B cell (primary cell): ENCODE measurements at regions not wholly inside any gene's neighbourhood (a gene's known extent, or its start where the extent isn't known, plus 50 kb on each side); places are given as distances from the start of the nearest gene placed in this dataset.

ENCODE experiments used
- ATAC-seq: fragments of 200-7000 bp; cut with Tn5 transposase; one replicate; pipeline ENCODE4 v1.10.0; 2021; ENCODE audit warnings: low read depth, mild to moderate bottlenecking, moderate number of reproducible peaks, moderate library complexity
- CTCF ChIA-PET: fragments of 350-600 bp; sonication (Branson Sonifier 250); formaldehyde crosslinking; loops from one replicate; lab custom pipeline; 2021; ENCODE audit warnings: antibody characterized with exemption, inconsistent platforms; lab: Charles Lee
- POLR2A ChIA-PET: fragments of 350-600 bp; sonication (Branson Sonifier 250); formaldehyde crosslinking; loops from one replicate; lab custom pipeline; 2021; ENCODE audit warnings: antibody characterized with exemption; lab: Charles Lee
- DNase-seq: peaks from one replicate; pipeline ENCODE4 v3.0.0; 2013
- H2AFZ ChIP-seq: 2 replicates; pipeline ENCODE4 v1.6.1; 2012; ENCODE audit warnings: mild to moderate bottlenecking, low read depth, low read length; ENCODE audit not compliant: insufficient read depth, poor library complexity, severe bottlenecking
- H3K27ac ChIP-seq, 2 donors: 1 replicate in 1 of 2; 2 replicates in 1 of 2; pipeline ENCODE4 v1.5.1; 2012 to 2013; ENCODE audit warnings: low read length in 2 of 2, mild to moderate bottlenecking in 2 of 2, moderate library complexity in 1 of 2
- H3K27me3 ChIP-seq, 4 experiments: fragments of 200-600 bp in 1 of 4; sonication (generic) in 1 of 4; replicated peaks in 1 of 4; 1 replicate in 2 of 4; 2 replicates in 2 of 4; pipeline versions ENCODE4 v1.6.1 to v1.7.0; 2013 to 2016; ENCODE audit warnings: low read length in 3 of 4, mild to moderate bottlenecking in 2 of 4, mixed read lengths in 1 of 4, moderate library complexity in 1 of 4; ENCODE audit not compliant: insufficient read depth in 4 of 4, control insufficient read depth in 3 of 4; ENCODE audit errors: control extremely low read depth in 1 of 4
- H3K36me3 ChIP-seq, 2 experiments: replicated peaks in 1 of 2; 1 replicate in 1 of 2; 2 replicates in 1 of 2; pipeline versions ENCODE4 v1.6.1 to v1.7.1; 2013; ENCODE audit warnings: low read length in 1 of 2; ENCODE audit not compliant: insufficient read depth in 2 of 2, control insufficient read depth in 1 of 2; ENCODE audit errors: control extremely low read depth in 1 of 2, extremely low read depth in 1 of 2
- H3K4me1 ChIP-seq, 2 donors: fragments of 200-600 bp in 1 of 2; sonication (generic) in 1 of 2; 1 replicate in 1 of 2; 2 replicates in 1 of 2; pipeline versions ENCODE4 v1.5.1 to v1.6.1; 2013 to 2017; ENCODE audit warnings: low read length in 2 of 2; ENCODE audit not compliant: control insufficient read depth in 2 of 2, insufficient read depth in 2 of 2
- H3K4me2 ChIP-seq: replicated peaks from 2 replicates; pipeline ENCODE3; 2012; ENCODE audit warnings: mild to moderate bottlenecking, low read depth, low read length; ENCODE audit not compliant: poor library complexity, severe bottlenecking
- H3K4me3 ChIP-seq, 5 experiments: fragments of 200-600 bp in 1 of 5; sonication (generic) in 1 of 5; 1 replicate in 3 of 5; 2 replicates in 2 of 5; pipeline versions ENCODE4 v1.5.1 to v1.7.0; 2011 to 2016; ENCODE audit warnings: low read length in 4 of 5, mild to moderate bottlenecking in 4 of 5, low read depth in 2 of 5, control low read depth in 1 of 5, moderate library complexity in 1 of 5; ENCODE audit not compliant: insufficient read depth in 1 of 5; ENCODE audit errors: control extremely low read depth in 1 of 5, extremely low read depth in 1 of 5
- H3K79me2 ChIP-seq: fragments of 200-600 bp; sonication (generic); one replicate; pipeline ENCODE4 v1.6.0; 2016; ENCODE audit warnings: low read length; ENCODE audit not compliant: control insufficient read depth, insufficient read depth
- H3K9ac ChIP-seq: fragments of 200-600 bp; sonication (generic); 2 replicates; pipeline ENCODE4 v1.6.1; 2017; ENCODE audit warnings: mild to moderate bottlenecking, low read length, moderate library complexity
- H3K9me3 ChIP-seq, 3 donors: one replicate each; pipeline versions ENCODE4 v1.6.1 to v1.7.1; 2013; ENCODE audit warnings: low read length in 2 of 3; ENCODE audit not compliant: control insufficient read depth in 2 of 3, insufficient read depth in 1 of 3; ENCODE audit errors: control extremely low read depth in 1 of 3
- H4K20me1 ChIP-seq: 2 replicates; pipeline ENCODE4 v1.6.0; 2012; ENCODE audit warnings: mild to moderate bottlenecking, low read length; ENCODE audit not compliant: insufficient read depth, control insufficient read depth, poor library complexity, severe bottlenecking
- H3K27ac Mint-ChIP-seq: one replicate; pipeline ENCODE4 v1.8.0; 2021; ENCODE audit warnings: mixed read lengths
- H3K27me3 Mint-ChIP-seq: one replicate; pipeline ENCODE4 v1.8.0; 2021; ENCODE audit warnings: mixed read lengths
- H3K4me1 Mint-ChIP-seq: one replicate; pipeline ENCODE4 v1.8.0; 2021; ENCODE audit warnings: mixed read lengths
- H3K4me3 Mint-ChIP-seq: one replicate; pipeline ENCODE4 v1.8.0; 2021; ENCODE audit warnings: mixed read lengths
- H3K9me3 Mint-ChIP-seq: one replicate; pipeline ENCODE4 v1.8.0; 2022; ENCODE audit warnings: mixed read lengths; ENCODE audit not compliant: insufficient read depth
- CTCF ChIP-seq: fragments of 200-600 bp; IDR thresholded peaks from one replicate; pipeline ENCODE4 v1.8.0; 2022; ENCODE audit warnings: antibody characterized with exemption, mild to moderate bottlenecking
- EZH2 ChIP-seq: IDR thresholded peaks from 2 replicates; pipeline ENCODE4 v1.6.1; 2012; ENCODE audit warnings: borderline replicate concordance, low read depth, mild to moderate bottlenecking, moderate library complexity, low read length; ENCODE audit not compliant: insufficient read depth, poor library complexity, severe bottlenecking
- WGBS: methylation state at CpG from one replicate; pipeline ENCODE4 v1.1.5; 2013; ENCODE audit warnings: missing lambda C conversion rate; ENCODE audit not compliant: insufficient coverage; 5-methylcytosine and 5-hydroxymethylcytosine counted together
- intact Hi-C: fragments of 100-400 bp; cut with micrococcal nuclease; formaldehyde crosslinking; loops from one replicate; pipeline ENCODE4 v1.10.0; 2022

- POLR2A ChIA-PET: no interaction called here
These were observed 76.0 kb upstream of the SRD5A3 start for GRCh38 chr4:55269995-55270394.

GRCh38 chr4:55270481-55270880 lies 75.6 kb upstream of the SRD5A3 start:
- H3K27ac ChIP-seq: no peak overlapping the region
- Mint-ChIP-seq H3K27ac (no peak overlapping the region), H3K9me3 (no peaks in the 10 kb centered on the region), H3K4me1 (no peaks in the 10 kb centered on the region), H3K27me3 (peaks cover 6% of the 10 kb centered on the region), H3K4me3 (no peak overlapping the region)
- TF ChIP-seq EZH2 (no peak), CTCF (no peak)
- H3K4me3 ChIP-seq: no peak overlapping the region
- H3K4me2 ChIP-seq: no peak overlapping the region
- no peak overlapping the region for H3K9ac ChIP-seq
- peaks cover 0 to 4% (median 0%) of the 10 kb centered on the region in 4 experiments for H3K27me3 ChIP-seq
- intact Hi-C loops: no loop called here
- ATAC-seq (no peak), DNase-seq (no peak)
- H3K36me3 ChIP-seq: no peaks in the 10 kb centered on the region
- H3K4me1 ChIP-seq: no peaks in the 10 kb centered on the region
- WGBS: no CpG with 5 or more reads among the region's 2 CpGs
- POLR2A ChIA-PET: no interaction called here
- peaks cover 0 to 3% (median 0%) of the 10 kb centered on the region in 3 donors for H3K9me3 ChIP-seq
- CTCF ChIA-PET: no interaction called here
- no peak overlapping the region for H2AFZ ChIP-seq
- no peaks in the 10 kb centered on the region for H4K20me1 ChIP-seq
- no peaks in the 10 kb centered on the region for H3K79me2 ChIP-seq

More at GRCh38 chr4:55269995-55270394, 76.0 kb upstream of the SRD5A3 start:
- Mint-ChIP-seq H3K4me3 (no peak overlapping the region), H3K27me3 (peaks cover 6% of the 10 kb centered on the region), H3K4me1 (no peaks in the 10 kb centered on the region), H3K27ac (no peak overlapping the region), H3K9me3 (no peaks in the 10 kb centered on the region)
- intact Hi-C loops: no loop called here
- WGBS: 69% methylated on average over 4 of the region's 4 CpGs
- Histone ChIP-seq H3K27ac (no peak overlapping the region), H2AFZ (no peak overlapping the region), H3K4me3 (no peak overlapping the region), H3K9me3 (peaks cover 0 to 3% (median 0%) of the 10 kb centered on the region in 3 donors), H4K20me1 (no peaks in the 10 kb centered on the region), H3K4me2 (no peak overlapping the region), H3K9ac (no peak overlapping the region), H3K4me1 (no peaks in the 10 kb centered on the region), H3K36me3 (no peaks in the 10 kb centered on the region), H3K79me2 (no peaks in the 10 kb centered on the region), H3K27me3 (peaks cover 0 to 4% (median 0%) of the 10 kb centered on the region in 4 experiments)
- TF ChIP-seq EZH2 (no peak), CTCF (no peak)
- DNase-seq: no peak
- CTCF ChIA-PET: no interaction called here
- ATAC-seq: no peak
